PC-3 (cell line): ENCODE measurements at regions not wholly inside any gene's neighbourhood (a gene's known extent, or its start where the extent isn't known, plus 50 kb on each side); places are given as distances from the start of the nearest gene placed in this dataset.

Experiments used
- EZH2 ChIP-seq: fragments of 300-600 bp; sonication (generic); IDR thresholded peaks from one replicate; pipeline ENCODE4 v1.6.1; 2017; ENCODE audit warnings: antibody characterized with exemption, mild to moderate bottlenecking, low read length; ENCODE audit not compliant: unreplicated experiment
- TF ChIP-seq, protein P1 (sequence below): fragments of 300-600 bp; sonication (generic); conservative IDR thresholded peaks from 2 replicates; pipeline ENCODE4 v1.5.1; 2017; ENCODE audit warnings: antibody characterized with exemption, low read depth, mild to moderate bottlenecking, low read length

- TF ChIP-seq, protein P1, sequence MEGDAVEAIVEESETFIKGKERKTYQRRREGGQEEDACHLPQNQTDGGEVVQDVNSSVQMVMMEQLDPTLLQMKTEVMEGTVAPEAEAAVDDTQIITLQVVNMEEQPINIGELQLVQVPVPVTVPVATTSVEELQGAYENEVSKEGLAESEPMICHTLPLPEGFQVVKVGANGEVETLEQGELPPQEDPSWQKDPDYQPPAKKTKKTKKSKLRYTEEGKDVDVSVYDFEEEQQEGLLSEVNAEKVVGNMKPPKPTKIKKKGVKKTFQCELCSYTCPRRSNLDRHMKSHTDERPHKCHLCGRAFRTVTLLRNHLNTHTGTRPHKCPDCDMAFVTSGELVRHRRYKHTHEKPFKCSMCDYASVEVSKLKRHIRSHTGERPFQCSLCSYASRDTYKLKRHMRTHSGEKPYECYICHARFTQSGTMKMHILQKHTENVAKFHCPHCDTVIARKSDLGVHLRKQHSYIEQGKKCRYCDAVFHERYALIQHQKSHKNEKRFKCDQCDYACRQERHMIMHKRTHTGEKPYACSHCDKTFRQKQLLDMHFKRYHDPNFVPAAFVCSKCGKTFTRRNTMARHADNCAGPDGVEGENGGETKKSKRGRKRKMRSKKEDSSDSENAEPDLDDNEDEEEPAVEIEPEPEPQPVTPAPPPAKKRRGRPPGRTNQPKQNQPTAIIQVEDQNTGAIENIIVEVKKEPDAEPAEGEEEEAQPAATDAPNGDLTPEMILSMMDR: no peak
- no peak for TF ChIP-seq EZH2
Observed at GRCh38 chr5:116361979-116362577, 212.5 kb downstream of the SEMA6A start.
